ENCODE measurements at regions not wholly inside any gene's neighbourhood (a gene's known extent, or its start where the extent isn't known, plus 50 kb on each side); places are given as distances from the start of the nearest gene placed in this dataset.

- no peak for TF ChIP-seq POLR2A (IDR thresholded peaks at IDR 0.05)
- TF ChIP-seq CTCF (IDR thresholded peaks at IDR 0.05): no peak
- TF ChIP-seq EP300 (IDR thresholded peaks at IDR 0.05): no peak
- TF ChIP-seq POLR2AphosphoS5 (IDR thresholded peaks at IDR 0.05): no peak
Measured at GRCh38 chr11:92399705-92400104, 175.1 kb downstream of the FAT3 start.

Data from upper lobe of left lung (tissue), 4 donors.